Endothelial cell of umbilical vein (primary cell): ENCODE measurements at regions not wholly inside any gene's neighbourhood (a gene's known extent, or its start where the extent isn't known, plus 50 kb on each side); places are given as distances from the start of the nearest gene placed in this dataset.

Source experiments
- BruUV-seq: library from RNA; stranded (reverse); fragments of 400-500 nt; replicated peaks from 2 replicates; lab custom pipeline; 2021; lab: Mats Ljungman, UMichigan
- CTCF ChIA-PET: fragments of 300-600, 350-600 bp; sonication (Branson Sonifier 250); formaldehyde crosslinking; loops from one replicate; lab custom pipeline; 2021; ENCODE audit warnings: antibody characterized with exemption, inconsistent platforms; lab: Charles Lee
- POLR2A ChIA-PET: fragments of 300-600, 350-600 bp; sonication (Branson Sonifier 250); formaldehyde crosslinking; loops from one replicate; lab custom pipeline; 2021; ENCODE audit warnings: antibody characterized with exemption, inconsistent platforms; lab: Charles Lee
- DNase-seq: peaks from one replicate; pipeline ENCODE4 v3.0.0-alpha.2; 2011; ENCODE audit warnings: low read depth, low spot score
- FAIRE-seq: peaks from 2 replicates; lab custom pipeline; 2011; peaks lifted over from hg19 to GRCh38; lab: Jason Lieb, UNC
- H2AFZ ChIP-seq: 2 replicates; pipeline ENCODE4 v1.6.0; 2012; ENCODE audit warnings: low read depth, low read length, control low read depth, inconsistent platforms
- H3K27ac ChIP-seq: 2 replicates; pipeline ENCODE4 v1.5.1; 2011; ENCODE audit warnings: low read depth, mild to moderate bottlenecking, control low read depth, low read length, moderate library complexity; ENCODE audit not compliant: insufficient read depth
- H3K27me3 ChIP-seq, 2 experiments: 2 replicates each; pipeline versions ENCODE4 v1.6.0 to v1.6.1; 2011; ENCODE audit warnings: low read length in 2 of 2, mixed read lengths in 1 of 2; ENCODE audit not compliant: control insufficient read depth in 2 of 2, insufficient read depth in 2 of 2
- H3K36me3 ChIP-seq, 2 experiments: 2 replicates in 1 of 2; 3 replicates in 1 of 2; pipeline ENCODE4 v1.5.1; 2011; ENCODE audit warnings: low read length in 2 of 2, mild to moderate bottlenecking in 1 of 2, moderate library complexity in 1 of 2; ENCODE audit not compliant: control insufficient read depth in 2 of 2, insufficient read depth in 2 of 2; ENCODE audit errors: extremely low read depth in 1 of 2
- H3K4me1 ChIP-seq: 3 replicates; pipeline ENCODE4 v1.5.1; 2011; ENCODE audit warnings: mild to moderate bottlenecking, low read length; ENCODE audit not compliant: control insufficient read depth, insufficient read depth; ENCODE audit errors: extremely low read depth
- H3K4me2 ChIP-seq: 2 replicates; pipeline ENCODE4 v1.6.1; 2011; ENCODE audit warnings: low read length, control low read depth, mixed read lengths; ENCODE audit not compliant: insufficient read depth
- H3K4me3 ChIP-seq, 3 experiments: fragments of 200-600 bp in 1 of 3; sonication (generic), shearing (Covaris generic) in 1 of 3; replicated peaks in 1 of 3; 2 replicates each; pipeline ENCODE4 v1.5.1; 2011 to 2016; ENCODE audit warnings: control low read depth in 3 of 3, low read length in 3 of 3, mild to moderate bottlenecking in 2 of 3, inconsistent platforms in 1 of 3, low read depth in 1 of 3, moderate library complexity in 1 of 3; ENCODE audit not compliant: insufficient read depth in 1 of 3
- H3K79me2 ChIP-seq: 2 replicates; pipeline ENCODE4 v1.6.0; 2012; ENCODE audit warnings: low read length, inconsistent platforms; ENCODE audit not compliant: control insufficient read depth, insufficient read depth
- H3K9ac ChIP-seq: replicated peaks from 2 replicates; pipeline ENCODE3; 2011; ENCODE audit warnings: low read length, control low read depth; ENCODE audit not compliant: insufficient read depth; ENCODE audit errors: extremely low read depth
- H3K9me1 ChIP-seq: replicated peaks from 3 replicates; pipeline ENCODE4 v1.6.0; 2011; ENCODE audit warnings: mild to moderate bottlenecking, low read length; ENCODE audit not compliant: control insufficient read depth, insufficient read depth; ENCODE audit errors: extremely low read depth
- H3K9me3 ChIP-seq: replicated peaks from 2 replicates; pipeline ENCODE4 v1.5.1; 2012; ENCODE audit warnings: low read length, inconsistent platforms; ENCODE audit not compliant: control insufficient read depth, insufficient read depth
- H4K20me1 ChIP-seq: replicated peaks from 2 replicates; pipeline ENCODE3; 2011; ENCODE audit warnings: mild to moderate bottlenecking, low read length; ENCODE audit not compliant: control insufficient read depth, insufficient read depth; ENCODE audit errors: extremely low read depth
- EZH2 ChIP-seq: IDR thresholded peaks from 2 replicates; pipeline ENCODE4 v1.6.1; 2012; ENCODE audit warnings: borderline replicate concordance, low read depth, mild to moderate bottlenecking, moderate library complexity, low read length, inconsistent platforms; ENCODE audit not compliant: severe bottlenecking
- FOS ChIP-seq: IDR thresholded peaks from 2 replicates; pipeline ENCODE4 v1.6.1; 2011; ENCODE audit warnings: mild to moderate bottlenecking, low read length, moderate library complexity, borderline replicate concordance; ENCODE audit not compliant: insufficient read depth
- GATA2 ChIP-seq: IDR thresholded peaks from 2 replicates; pipeline ENCODE4 v1.7.0; 2011; ENCODE audit warnings: low read depth, mild to moderate bottlenecking, moderate library complexity, mixed read lengths, low read length; ENCODE audit not compliant: insufficient read length, insufficient read depth
- JUN ChIP-seq: IDR thresholded peaks from 2 replicates; pipeline ENCODE4 v1.6.1; 2011; ENCODE audit warnings: borderline replicate concordance, low read depth; ENCODE audit not compliant: insufficient read length, insufficient read depth
- MAX ChIP-seq: IDR thresholded peaks from 2 replicates; pipeline ENCODE4 v1.6.1; 2011; ENCODE audit not compliant: insufficient read depth, insufficient read length
- MYC ChIP-seq: IDR thresholded peaks from one replicate; pipeline ENCODE4 v1.6.1; 2011; ENCODE audit warnings: mild to moderate bottlenecking, low read depth, low read length
- POLR2A ChIP-seq: IDR thresholded peaks from 2 replicates; pipeline ENCODE4 v1.6.1; 2012; ENCODE audit warnings: low read depth, mild to moderate bottlenecking, control low read depth, low read length
- POLR2AphosphoS5 ChIP-seq: IDR thresholded peaks from 2 replicates; pipeline ENCODE4 v1.6.1; 2012; ENCODE audit warnings: low read depth, mild to moderate bottlenecking, control low read depth, low read length, moderate library complexity; ENCODE audit not compliant: insufficient read depth
- dilution Hi-C: fragments of 300-500 bp; cut with MboI; formaldehyde crosslinking; loops from one replicate; pipeline ENCODE4 v1.15.0; 2019; ENCODE audit warnings: low sequenced_read_pairs; ENCODE audit not compliant: extremely low pct_ligation_motif_present
- intact Hi-C: fragments of 100-400 bp; cut with micrococcal nuclease; formaldehyde crosslinking; loops from one replicate; pipeline ENCODE4 v1.10.0; 2022
- TF ChIP-seq, protein P1 (sequence below), 2 donors: IDR thresholded peaks; 1 replicate in 1 of 2; 2 replicates in 1 of 2; pipeline ENCODE4 v1.5.1; 2011; ENCODE audit warnings: low read length in 2 of 2, mild to moderate bottlenecking in 2 of 2, moderate library complexity in 2 of 2, control low read depth in 1 of 2, inconsistent platforms in 1 of 2, low read depth in 1 of 2; ENCODE audit not compliant: insufficient read depth in 1 of 2; ENCODE audit errors: extremely low read depth in 1 of 2

DNA sequence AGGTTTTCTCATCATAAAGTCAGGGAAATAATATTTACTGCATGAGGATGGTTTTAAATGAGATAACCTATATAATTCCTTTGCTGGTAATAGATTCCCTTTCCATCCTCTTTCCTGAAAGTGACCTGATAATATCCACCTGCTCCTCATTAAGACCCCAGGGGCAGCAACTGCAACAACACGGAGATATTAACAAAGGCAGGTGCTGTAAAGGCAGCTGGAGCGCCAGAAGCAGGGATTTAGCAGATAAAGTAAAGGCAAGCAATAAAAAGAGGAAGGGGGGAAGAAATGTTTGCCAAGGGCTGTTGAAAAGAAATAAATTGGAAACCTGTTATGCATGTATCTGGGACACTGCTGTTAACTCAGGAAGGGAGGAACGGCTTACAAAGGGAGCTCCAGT is 472.6 kb upstream of the KLHL29 start:
- Histone ChIP-seq H3K27ac (no peak overlapping the region), H3K4me1 (no peaks in the 10 kb centered on the region), H3K9me1 (no peaks in the 10 kb centered on the region), H3K27me3 (no peaks in the 10 kb centered on the region), H2AFZ (no peak overlapping the region), H3K9ac (no peak overlapping the region), H3K79me2 (no peaks in the 10 kb centered on the region), H3K4me3 (no peak overlapping the region), H3K36me3 (no peaks in the 10 kb centered on the region), H3K4me2 (no peak overlapping the region), H3K9me3 (peaks cover 2% of the 10 kb centered on the region), H4K20me1 (no peaks in the 10 kb centered on the region)
- DNase-seq (no peak), FAIRE-seq (no peak)
- no TSS peak for BruUV-seq
- ChIA-PET POLR2A (no interaction called here), CTCF (no interaction called here)
- TF ChIP-seq GATA2 (no peak), MYC (no peak), POLR2AphosphoS5 (no peak), POLR2A (no peak), FOS (no peak), JUN (no peak)
- TF ChIP-seq, protein P1, sequence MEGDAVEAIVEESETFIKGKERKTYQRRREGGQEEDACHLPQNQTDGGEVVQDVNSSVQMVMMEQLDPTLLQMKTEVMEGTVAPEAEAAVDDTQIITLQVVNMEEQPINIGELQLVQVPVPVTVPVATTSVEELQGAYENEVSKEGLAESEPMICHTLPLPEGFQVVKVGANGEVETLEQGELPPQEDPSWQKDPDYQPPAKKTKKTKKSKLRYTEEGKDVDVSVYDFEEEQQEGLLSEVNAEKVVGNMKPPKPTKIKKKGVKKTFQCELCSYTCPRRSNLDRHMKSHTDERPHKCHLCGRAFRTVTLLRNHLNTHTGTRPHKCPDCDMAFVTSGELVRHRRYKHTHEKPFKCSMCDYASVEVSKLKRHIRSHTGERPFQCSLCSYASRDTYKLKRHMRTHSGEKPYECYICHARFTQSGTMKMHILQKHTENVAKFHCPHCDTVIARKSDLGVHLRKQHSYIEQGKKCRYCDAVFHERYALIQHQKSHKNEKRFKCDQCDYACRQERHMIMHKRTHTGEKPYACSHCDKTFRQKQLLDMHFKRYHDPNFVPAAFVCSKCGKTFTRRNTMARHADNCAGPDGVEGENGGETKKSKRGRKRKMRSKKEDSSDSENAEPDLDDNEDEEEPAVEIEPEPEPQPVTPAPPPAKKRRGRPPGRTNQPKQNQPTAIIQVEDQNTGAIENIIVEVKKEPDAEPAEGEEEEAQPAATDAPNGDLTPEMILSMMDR (IDR thresholded peaks at IDR 0.05; ENCODE audit: extremely low read depth in 1 of 2, insufficient read depth in 1 of 2, low read depth in 1 of 2, low read length in 2 of 2) = no peak
- intact Hi-C loops = no loop called here
- dilution Hi-C loops = no loop called here

DNA sequence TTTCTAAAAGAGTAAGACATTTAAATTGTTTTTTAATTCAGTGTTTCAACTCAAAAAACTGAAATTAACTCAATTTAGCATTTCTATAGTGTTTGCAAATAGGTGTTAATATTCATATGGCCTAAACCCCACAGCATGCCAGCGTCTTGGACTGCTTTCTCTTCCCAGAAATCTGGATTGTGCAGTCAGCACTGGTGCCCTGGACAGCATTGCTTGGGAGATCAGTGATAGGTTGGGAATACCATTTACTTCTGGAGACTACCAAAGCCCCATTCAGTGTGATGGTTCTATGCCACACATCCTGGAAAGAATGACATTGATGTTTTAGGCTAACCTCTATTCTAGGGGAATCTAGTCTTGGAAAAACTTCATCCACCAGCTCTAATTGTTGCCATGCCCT is 455.0 kb upstream of the KLHL29 start:
- FAIRE-seq (no peak), DNase-seq (no peak)
- ChIA-PET CTCF (no interaction called here), POLR2A (no interaction called here)
- Histone ChIP-seq H2AFZ (no peak overlapping the region), H3K27ac (no peak overlapping the region), H3K36me3 (no peaks in the 10 kb centered on the region), H3K9ac (no peak overlapping the region), H3K9me3 (peaks cover 6% of the 10 kb centered on the region), H3K4me2 (no peak overlapping the region), H3K79me2 (no peaks in the 10 kb centered on the region), H3K9me1 (no peaks in the 10 kb centered on the region), H3K27me3 (no peaks in the 10 kb centered on the region), H4K20me1 (no peaks in the 10 kb centered on the region), H3K4me3 (no peak overlapping the region), H3K4me1 (no peaks in the 10 kb centered on the region)
- intact Hi-C loops = no loop called here
- TF ChIP-seq POLR2AphosphoS5 (no peak), MAX (no peak), FOS (no peak), POLR2A (no peak), EZH2 (no peak), GATA2 (no peak), MYC (no peak), JUN (no peak)
- TF ChIP-seq, protein P1 (IDR thresholded peaks at IDR 0.05; ENCODE audit: extremely low read depth in 1 of 2, insufficient read depth in 1 of 2, low read depth in 1 of 2, low read length in 2 of 2) = no peak
- dilution Hi-C loops = no loop called here
- no TSS peak for BruUV-seq
